GM12874 (cell line): ENCODE measurements at regions not wholly inside any gene's neighbourhood (a gene's known extent, or its start where the extent isn't known, plus 50 kb on each side); places are given as distances from the start of the nearest gene placed in this dataset.

Experiments
- CTCF ChIP-seq: IDR thresholded peaks from 2 replicates; pipeline ENCODE4 v1.5.1; 2011; ENCODE audit warnings: low read depth, mild to moderate bottlenecking, control low read depth, low read length, moderate library complexity; ENCODE audit not compliant: insufficient read depth

- no peak for TF ChIP-seq CTCF
Observed at GRCh38 chr6:23367311-23367710, 758.7 kb upstream of the NRSN1 start.

DNA sequence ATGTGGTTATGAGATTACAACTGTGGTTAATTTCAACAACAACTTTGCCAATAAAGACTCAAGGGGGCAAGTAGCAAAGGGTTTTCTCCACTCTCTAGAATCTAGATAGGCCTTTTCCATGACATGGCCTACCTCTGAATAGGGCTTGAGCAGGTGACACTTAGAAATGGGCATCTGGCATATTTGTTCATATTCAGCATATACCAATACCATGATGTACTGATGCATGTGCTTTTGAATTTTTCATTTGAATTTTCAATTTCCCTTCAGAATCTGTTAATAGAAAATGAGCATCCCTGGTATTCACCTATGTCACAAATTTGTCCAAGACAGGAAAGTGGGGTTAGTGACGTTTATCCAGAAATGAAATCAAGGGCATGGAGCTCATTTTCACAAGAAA is 757.5 kb upstream of the NRSN1 start:
- no peak for TF ChIP-seq CTCF

DNA sequence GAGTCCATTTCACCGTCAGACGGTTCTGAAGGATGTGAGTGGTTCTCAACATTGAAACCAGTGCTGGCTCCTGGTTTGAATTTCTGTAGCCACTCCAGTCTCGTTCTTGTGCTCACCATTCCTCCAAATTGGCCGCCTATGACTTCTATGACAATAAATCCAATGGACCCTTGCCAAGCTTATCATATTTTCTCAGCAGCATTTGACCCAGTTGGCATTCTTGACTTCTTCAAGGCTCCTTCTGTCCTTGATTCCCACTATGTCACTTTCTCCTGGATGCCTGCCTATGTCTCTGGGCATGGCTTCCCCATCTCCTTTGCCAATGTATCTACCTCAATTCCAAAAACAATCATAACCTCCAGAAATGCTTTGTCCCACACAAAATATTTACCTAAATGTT is 756.0 kb upstream of the NRSN1 start:
- no peak for TF ChIP-seq CTCF

GRCh38 chr6:23371132-23371915 is 754.7 kb upstream of the NRSN1 start:
- TF ChIP-seq CTCF = no peak

GRCh38 chr6:23377830-23378229 is 748.2 kb upstream of the NRSN1 start:
- no peak for TF ChIP-seq CTCF

GRCh38 chr6:23380465-23380864 is 745.5 kb upstream of the NRSN1 start:
- no peak for TF ChIP-seq CTCF

- no peak for TF ChIP-seq CTCF
Observed at GRCh38 chr6:23388086-23388783, 737.8 kb upstream of the NRSN1 start.
